Erythroblast (primary cell): ENCODE measurements at regions not wholly inside any gene's neighbourhood (a gene's known extent, or its start where the extent isn't known, plus 50 kb on each side); places are given as distances from the start of the nearest gene placed in this dataset.
"Not testable (repeated sequence)": the region's sequence is repeated elsewhere in the genome, so short reads cannot be mapped to it uniquely, and the experiment has no call there.

Source experiments
- DNase-seq, 2 experiments: peaks; one replicate each; lab custom pipeline; 2025; lab: John Stamatoyannopoulos, UW
- GATA1 ChIP-seq: IDR thresholded peaks from 2 replicates; pipeline ENCODE4 v1.6.1; 2011; ENCODE audit warnings: low read depth, mild to moderate bottlenecking, control low read depth, low read length, moderate library complexity
- POLR2A ChIP-seq: IDR thresholded peaks from 2 replicates; pipeline ENCODE4 v1.6.1; 2011; ENCODE audit warnings: mild to moderate bottlenecking, low read length

DNA sequence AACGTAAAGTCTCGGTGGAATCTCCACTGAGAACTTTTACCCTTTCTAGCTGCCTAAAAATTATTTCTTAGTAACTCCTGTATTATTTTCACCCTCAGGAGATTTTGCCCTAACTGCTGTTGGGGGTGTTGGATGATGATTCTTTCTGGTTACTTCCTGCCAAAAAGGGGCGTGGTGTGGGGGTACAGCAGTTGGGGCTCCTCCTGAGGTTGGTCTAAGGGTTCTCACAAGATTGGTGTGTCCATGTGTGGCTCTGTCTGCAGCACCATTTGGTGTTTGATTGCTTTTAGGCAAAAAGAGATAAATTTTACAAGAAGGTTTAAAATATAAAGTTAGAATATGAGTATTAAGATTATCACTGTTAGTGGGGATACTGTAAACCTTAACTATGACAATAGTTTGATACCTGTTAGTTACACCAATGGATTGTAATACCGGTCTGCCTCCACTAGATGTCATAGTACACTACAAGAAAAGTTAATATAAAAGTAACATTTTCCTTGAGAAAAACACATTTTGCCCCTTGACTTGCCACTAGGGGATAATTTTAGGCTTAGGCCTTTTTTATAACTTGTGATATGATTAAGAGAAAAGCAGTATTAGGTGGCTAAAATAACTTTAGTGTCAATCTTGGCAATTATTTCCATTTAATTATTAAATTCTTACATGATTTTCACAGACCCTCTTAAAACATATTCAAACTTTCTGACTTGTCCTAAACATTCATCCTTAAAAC lies 928.7 kb downstream of the IPMK start:
- peak; percentile 20 to 47 for DNase-seq
- TF ChIP-seq GATA1 (no peak), POLR2A (no peak)

- DNase-seq = no peak
Observed at GRCh38 chr10:57336865-57337264, 930.8 kb downstream of the IPMK start.

DNA sequence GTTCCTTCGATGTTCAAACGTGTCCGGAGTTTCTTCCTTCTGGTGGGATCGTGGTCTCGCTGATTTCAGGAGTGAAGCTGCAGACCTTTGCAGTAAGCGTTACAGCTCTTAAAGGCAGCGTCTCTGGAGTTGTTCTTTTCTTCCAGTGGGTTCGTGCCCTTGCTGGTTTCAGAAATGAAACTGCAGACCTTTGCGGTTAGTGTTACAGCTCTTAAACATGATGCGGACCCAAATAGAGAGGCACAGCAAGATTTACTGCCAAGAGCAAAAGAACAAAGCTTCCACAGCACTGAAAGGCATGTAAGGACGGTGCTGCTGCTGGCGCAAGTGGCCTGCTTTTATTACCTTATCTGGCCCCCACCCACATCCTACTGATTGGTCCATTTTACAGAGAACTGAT lies 931.4 kb downstream of the IPMK start:
- TF ChIP-seq GATA1 (no peak), POLR2A (no peak)
- DNase-seq = no peak

More at GRCh38 chr10:57336865-57337264, 930.8 kb downstream of the IPMK start:
- TF ChIP-seq POLR2A = no peak
- TF ChIP-seq GATA1 = no peak

DNA sequence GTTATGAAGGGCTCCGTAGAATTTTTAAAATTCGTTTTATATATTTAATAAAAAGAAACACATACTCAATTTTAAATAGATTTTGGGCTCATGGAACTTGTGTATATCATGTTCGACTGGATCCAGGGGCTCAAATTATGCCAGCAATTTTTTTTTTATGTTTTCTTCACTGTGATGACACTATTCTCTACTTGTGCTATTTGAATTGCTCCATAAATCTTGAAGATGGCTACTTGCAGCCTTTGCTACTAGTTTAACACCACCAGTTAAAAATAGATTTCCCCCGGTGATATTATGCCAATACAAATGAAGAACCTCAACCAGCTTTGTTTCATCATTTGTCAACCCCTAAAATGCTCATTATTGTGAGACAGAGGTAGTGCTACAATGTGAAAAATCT lies 933.2 kb downstream of the IPMK start:
- DNase-seq = no peak
- no peak for TF ChIP-seq GATA1
- no peak for TF ChIP-seq POLR2A

- TF ChIP-seq POLR2A (no peak), GATA1 (no peak)
- DNase-seq = no peak
Observed at GRCh38 chr10:57333880-57334279, 933.8 kb downstream of the IPMK start.

GRCh38 chr10:57321400-57321854 lies 946.3 kb downstream of the IPMK start:
- DNase-seq = not testable (repeated sequence)

GRCh38 chr10:57320416-57320815 lies 947.3 kb downstream of the IPMK start:
- TF ChIP-seq GATA1 (no peak), POLR2A (no peak)
- DNase-seq = no peak

GRCh38 chr10:57314046-57314445 lies 953.0 kb upstream of the ZWINT start:
- TF ChIP-seq POLR2A = no peak
- no peak for TF ChIP-seq GATA1
- no peak for DNase-seq

DNA sequence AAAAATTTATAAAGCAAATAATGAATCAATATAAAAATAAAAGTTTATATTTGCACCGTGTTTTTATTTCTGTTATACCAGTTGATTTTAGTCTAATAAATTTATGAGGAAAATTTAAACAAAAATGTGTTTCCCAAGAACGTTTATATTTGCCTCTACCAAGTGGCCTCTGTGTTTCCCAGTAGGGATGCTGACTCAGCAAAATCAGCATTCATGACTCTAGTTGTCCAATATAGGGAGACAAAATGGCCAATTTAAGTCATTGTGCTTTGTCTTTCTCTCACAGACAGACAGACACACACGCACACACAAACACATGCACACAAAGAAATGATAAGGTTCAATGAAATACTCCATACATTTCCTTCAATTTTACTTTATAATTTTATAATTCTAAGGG lies 942.5 kb upstream of the ZWINT start:
- no peak for DNase-seq
- TF ChIP-seq GATA1 = no peak
- TF ChIP-seq POLR2A = no peak

GRCh38 chr10:57300718-57301117 lies 939.7 kb upstream of the ZWINT start:
- TF ChIP-seq POLR2A (no peak), GATA1 (no peak)
- DNase-seq = no peak

DNA sequence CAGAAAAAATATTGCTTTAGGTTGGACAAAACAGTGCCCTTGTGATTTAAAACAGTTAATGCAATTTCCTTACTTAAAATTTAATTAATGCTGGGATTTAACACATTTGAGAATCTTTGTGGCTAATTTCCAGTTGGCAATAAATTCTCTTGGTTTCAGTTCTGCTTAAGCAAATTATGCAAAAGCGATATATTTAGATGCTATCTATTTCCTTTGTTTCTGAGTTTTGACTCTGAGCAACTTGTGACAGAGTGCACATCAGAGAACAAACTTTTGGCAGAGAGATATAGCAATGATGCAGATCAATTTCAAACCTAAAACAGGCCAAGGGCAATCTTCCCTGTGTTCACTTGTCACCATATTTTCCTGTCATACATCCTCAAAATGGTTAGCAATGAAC lies 933.6 kb upstream of the ZWINT start:
- no peak for TF ChIP-seq POLR2A

DNA sequence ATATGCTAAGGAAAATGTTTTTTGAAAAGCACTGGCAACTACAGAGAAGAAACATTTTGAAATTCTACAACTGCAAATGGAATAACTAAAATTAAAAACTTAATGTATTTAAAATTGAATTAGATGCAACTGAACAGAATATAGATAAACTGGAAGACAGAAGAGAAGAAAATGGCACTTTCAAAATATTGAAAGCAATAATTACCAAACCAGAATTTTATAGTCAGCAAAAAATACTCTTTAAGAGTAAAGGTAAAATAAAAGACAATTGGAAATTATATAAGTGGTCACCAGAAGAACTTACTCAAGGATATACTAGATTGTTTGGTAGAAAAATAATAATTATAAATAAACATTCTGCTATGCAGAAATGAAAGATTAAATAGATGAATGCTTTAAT lies 927.7 kb upstream of the ZWINT start:
- DNase-seq = no peak
- TF ChIP-seq GATA1 (no peak), POLR2A (no peak)

More for the DNA sequence above, 933.6 kb upstream of the ZWINT start:
- no peak for DNase-seq

- TF ChIP-seq GATA1 (no peak), POLR2A (no peak)
- DNase-seq = no peak
Observed at GRCh38 chr10:57262892-57263291, 901.8 kb upstream of the ZWINT start.

DNA sequence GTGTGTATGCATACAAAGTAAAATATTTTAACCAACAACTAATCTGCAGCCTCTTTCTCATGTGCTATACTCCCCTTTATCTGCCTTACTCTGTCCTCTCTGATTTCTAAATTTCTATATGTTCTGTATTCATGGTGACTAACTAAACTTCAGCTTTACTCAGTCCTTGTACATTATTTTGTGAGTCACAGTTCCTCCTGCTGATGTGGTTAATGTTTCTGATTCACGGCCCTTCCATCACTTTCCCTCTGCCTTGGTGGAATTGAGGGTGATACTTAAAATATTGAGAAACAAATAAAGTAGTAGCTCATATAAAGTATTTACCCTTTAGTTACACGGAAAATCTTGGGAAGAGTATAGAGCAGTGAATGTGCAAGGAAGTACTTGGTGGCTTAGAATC lies 899.1 kb upstream of the ZWINT start:
- no peak for DNase-seq
- no peak for TF ChIP-seq POLR2A

- no peak for TF ChIP-seq POLR2A
Observed at GRCh38 chr10:57249615-57250281, 888.7 kb upstream of the ZWINT start.

DNA sequence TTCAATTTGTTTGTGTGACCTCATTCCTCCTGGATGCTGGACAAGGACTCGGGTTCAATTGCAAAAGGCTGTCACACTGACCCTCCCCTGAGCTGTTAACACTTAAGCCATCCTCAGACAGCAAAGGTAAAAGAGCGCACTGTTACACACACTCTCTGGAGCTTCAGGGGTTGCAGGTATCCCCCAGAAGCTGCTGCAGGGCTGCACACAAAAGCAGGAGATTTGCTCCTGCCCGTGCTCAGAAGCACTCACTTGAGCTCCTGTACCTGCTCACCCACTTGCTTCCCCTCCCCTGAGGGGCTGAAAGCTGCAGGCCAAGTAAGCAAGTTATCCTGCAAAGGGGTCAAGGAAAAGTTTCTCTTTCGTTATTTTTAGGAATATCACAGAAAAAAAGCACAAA lies 886.2 kb upstream of the ZWINT start:
- DNase-seq = no peak
- TF ChIP-seq GATA1 (no peak), POLR2A (no peak)

More at GRCh38 chr10:57249615-57250281, 888.7 kb upstream of the ZWINT start:
- no peak for DNase-seq
